Activated CD4-positive, alpha-beta memory T cell treated with anti-CD3 and anti-CD28 coated beads, Interleukin-2, amount 10 ng/mL, durations not matched to agents 7 days and 5 days (primary cell): ENCODE measurements at regions not wholly inside any gene's neighbourhood (a gene's known extent, or its start where the extent isn't known, plus 50 kb on each side); places are given as distances from the start of the nearest gene placed in this dataset.

ENCODE experiments used
- CTCF ChIA-PET: fragments of 350-600 bp; sonication (Branson Sonifier 250); formaldehyde crosslinking; loops from one replicate; lab custom pipeline; 2021; ENCODE audit warnings: antibody characterized with exemption, inconsistent platforms; lab: Charles Lee
- POLR2A ChIA-PET: fragments of 350-600 bp; sonication (Branson Sonifier 250); formaldehyde crosslinking; loops from one replicate; lab custom pipeline; 2021; ENCODE audit warnings: antibody characterized with exemption; lab: Charles Lee
- DNase-seq: peaks from one replicate; pipeline ENCODE4 v3.0.0-alpha.2; 2020
- H3K27ac Mint-ChIP-seq: one replicate; pipeline ENCODE4 v1.8.0; 2021; ENCODE audit warnings: mild to moderate bottlenecking, mixed read lengths
- H3K27me3 Mint-ChIP-seq: one replicate; pipeline ENCODE4 v1.8.0; 2021; ENCODE audit warnings: mixed read lengths
- H3K36me3 Mint-ChIP-seq: one replicate; pipeline ENCODE4 v1.8.0; 2021; ENCODE audit warnings: low read depth, mixed read lengths
- H3K4me1 Mint-ChIP-seq: one replicate; pipeline ENCODE4 v1.8.0; 2021; ENCODE audit warnings: mixed read lengths
- H3K4me3 Mint-ChIP-seq: one replicate; pipeline ENCODE4 v1.8.0; 2021; ENCODE audit warnings: mild to moderate bottlenecking, mixed read lengths
- H3K9me3 Mint-ChIP-seq: one replicate; pipeline ENCODE4 v1.8.0; 2021; ENCODE audit warnings: mixed read lengths

GRCh38 chr5:6899221-6899620, 186.0 kb downstream of the TENT4A start:
- Mint-ChIP-seq H3K27ac (no peak overlapping the region), H3K9me3 (no peaks in the 10 kb centered on the region), H3K4me3 (no peak overlapping the region), H3K36me3 (no peaks in the 10 kb centered on the region), H3K27me3 (peaks cover 3% of the 10 kb centered on the region), H3K4me1 (no peaks in the 10 kb centered on the region)
- no peak for DNase-seq
- ChIA-PET POLR2A (no interaction called here), CTCF (no interaction called here)

GRCh38 chr5:6900247-6901227, 187.3 kb downstream of the TENT4A start:
- H3K27me3 Mint-ChIP-seq, result peaks cover 3% of the 10 kb centered on the region
- H3K27ac Mint-ChIP-seq, result no peak overlapping the region
- POLR2A ChIA-PET, result no interaction called here
- no peaks in the 10 kb centered on the region for H3K4me1 Mint-ChIP-seq
- no peak for DNase-seq
- H3K9me3 Mint-ChIP-seq, result no peaks in the 10 kb centered on the region
- no peak overlapping the region for H3K4me3 Mint-ChIP-seq
- H3K36me3 Mint-ChIP-seq, result no peaks in the 10 kb centered on the region
- CTCF ChIA-PET, result interaction anchor here (0.6 kb wide), 1 partner anchor 1954 kb away, joined by 3 read pairs; no protein-coding TSS in a partner anchor

- POLR2A ChIA-PET, result no interaction called here
- DNase-seq, result no peak
- Mint-ChIP-seq H3K36me3 (no peaks in the 10 kb centered on the region), H3K27ac (no peak overlapping the region), H3K9me3 (no peaks in the 10 kb centered on the region), H3K4me3 (no peak overlapping the region), H3K4me1 (no peaks in the 10 kb centered on the region), H3K27me3 (no peaks in the 10 kb centered on the region)
- CTCF ChIA-PET, result no interaction called here
These were observed 188.9 kb downstream of the TENT4A start for GRCh38 chr5:6902094-6902493.

- Mint-ChIP-seq H3K27ac (no peak overlapping the region), H3K9me3 (no peaks in the 10 kb centered on the region), H3K27me3 (no peaks in the 10 kb centered on the region), H3K36me3 (no peaks in the 10 kb centered on the region), H3K4me1 (no peaks in the 10 kb centered on the region), H3K4me3 (no peak overlapping the region)
- CTCF ChIA-PET, result no interaction called here
- DNase-seq, result no peak
- POLR2A ChIA-PET, result no interaction called here
These were observed 189.4 kb downstream of the TENT4A start for GRCh38 chr5:6902597-6902996.

- ChIA-PET POLR2A (no interaction called here), CTCF (no interaction called here)
- no peaks in the 10 kb centered on the region for H3K9me3 Mint-ChIP-seq
- no peak overlapping the region for H3K4me3 Mint-ChIP-seq
- H3K27me3 Mint-ChIP-seq, result no peaks in the 10 kb centered on the region
- H3K36me3 Mint-ChIP-seq, result no peaks in the 10 kb centered on the region
- H3K4me1 Mint-ChIP-seq, result no peaks in the 10 kb centered on the region
- no peak for DNase-seq
- no peak overlapping the region for H3K27ac Mint-ChIP-seq
These were observed 190.7 kb downstream of the TENT4A start for GRCh38 chr5:6903934-6904333.

GRCh38 chr5:6904860-6905259, 191.6 kb downstream of the TENT4A start:
- ChIA-PET POLR2A (no interaction called here), CTCF (no interaction called here)
- Mint-ChIP-seq H3K4me3 (no peak overlapping the region), H3K36me3 (no peaks in the 10 kb centered on the region), H3K4me1 (no peaks in the 10 kb centered on the region), H3K27ac (no peak overlapping the region), H3K27me3 (no peaks in the 10 kb centered on the region), H3K9me3 (no peaks in the 10 kb centered on the region)
- DNase-seq, result no peak

GRCh38 chr5:6905423-6905822, 192.2 kb downstream of the TENT4A start:
- no peaks in the 10 kb centered on the region for H3K4me1 Mint-ChIP-seq
- no peak overlapping the region for H3K4me3 Mint-ChIP-seq
- ChIA-PET CTCF (no interaction called here), POLR2A (no interaction called here)
- no peak overlapping the region for H3K27ac Mint-ChIP-seq
- H3K36me3 Mint-ChIP-seq, result no peaks in the 10 kb centered on the region
- no peaks in the 10 kb centered on the region for H3K9me3 Mint-ChIP-seq
- no peaks in the 10 kb centered on the region for H3K27me3 Mint-ChIP-seq
- no peak for DNase-seq

GRCh38 chr5:6905883-6906282, 192.7 kb downstream of the TENT4A start:
- POLR2A ChIA-PET, result no interaction called here
- H3K4me1 Mint-ChIP-seq, result no peaks in the 10 kb centered on the region
- CTCF ChIA-PET, result no interaction called here
- no peaks in the 10 kb centered on the region for H3K27me3 Mint-ChIP-seq
- H3K9me3 Mint-ChIP-seq, result no peaks in the 10 kb centered on the region
- no peak overlapping the region for H3K4me3 Mint-ChIP-seq
- H3K27ac Mint-ChIP-seq, result no peak overlapping the region
- DNase-seq, result no peak
- no peaks in the 10 kb centered on the region for H3K36me3 Mint-ChIP-seq

GRCh38 chr5:6907320-6907918, 194.2 kb downstream of the TENT4A start:
- no peaks in the 10 kb centered on the region for H3K4me1 Mint-ChIP-seq
- H3K9me3 Mint-ChIP-seq, result no peaks in the 10 kb centered on the region
- DNase-seq, result no peak
- no peak overlapping the region for H3K27ac Mint-ChIP-seq
- H3K27me3 Mint-ChIP-seq, result no peaks in the 10 kb centered on the region
- H3K4me3 Mint-ChIP-seq, result no peak overlapping the region
- ChIA-PET POLR2A (no interaction called here), CTCF (interaction anchor here (1.3 kb wide), 1 partner anchor 11 kb away, joined by 3 read pairs; no protein-coding TSS in a partner anchor)
- H3K36me3 Mint-ChIP-seq, result no peaks in the 10 kb centered on the region

GRCh38 chr5:6909901-6910300, 196.7 kb downstream of the TENT4A start:
- H3K36me3 Mint-ChIP-seq, result no peaks in the 10 kb centered on the region
- no peaks in the 10 kb centered on the region for H3K9me3 Mint-ChIP-seq
- CTCF ChIA-PET, result no interaction called here
- H3K4me3 Mint-ChIP-seq, result no peak overlapping the region
- POLR2A ChIA-PET, result no interaction called here
- no peaks in the 10 kb centered on the region for H3K27me3 Mint-ChIP-seq
- no peak overlapping the region for H3K27ac Mint-ChIP-seq
- no peaks in the 10 kb centered on the region for H3K4me1 Mint-ChIP-seq
- DNase-seq, result no peak

- no peak overlapping the region for H3K27ac Mint-ChIP-seq
- H3K27me3 Mint-ChIP-seq, result no peaks in the 10 kb centered on the region
- POLR2A ChIA-PET, result no interaction called here
- H3K36me3 Mint-ChIP-seq, result no peaks in the 10 kb centered on the region
- H3K4me3 Mint-ChIP-seq, result no peak overlapping the region
- no peaks in the 10 kb centered on the region for H3K9me3 Mint-ChIP-seq
- CTCF ChIA-PET, result no interaction called here
- no peak for DNase-seq
- no peaks in the 10 kb centered on the region for H3K4me1 Mint-ChIP-seq
These were observed 197.7 kb downstream of the TENT4A start for GRCh38 chr5:6910950-6911349.

GRCh38 chr5:6914347-6914746, 201.1 kb downstream of the TENT4A start:
- no peak overlapping the region for H3K4me3 Mint-ChIP-seq
- ChIA-PET POLR2A (no interaction called here), CTCF (no interaction called here)
- no peaks in the 10 kb centered on the region for H3K9me3 Mint-ChIP-seq
- H3K27me3 Mint-ChIP-seq, result no peaks in the 10 kb centered on the region
- no peaks in the 10 kb centered on the region for H3K36me3 Mint-ChIP-seq
- no peak overlapping the region for H3K27ac Mint-ChIP-seq
- DNase-seq, result no peak
- no peaks in the 10 kb centered on the region for H3K4me1 Mint-ChIP-seq

- Mint-ChIP-seq H3K27me3 (no peaks in the 10 kb centered on the region), H3K4me3 (no peak overlapping the region), H3K36me3 (no peaks in the 10 kb centered on the region), H3K27ac (no peak overlapping the region), H3K4me1 (no peaks in the 10 kb centered on the region), H3K9me3 (no peaks in the 10 kb centered on the region)
- ChIA-PET POLR2A (no interaction called here), CTCF (no interaction called here)
- DNase-seq, result no peak
These were observed 202.3 kb downstream of the TENT4A start for GRCh38 chr5:6915574-6915973.
